ENCODE measurements at regions not wholly inside any gene's neighbourhood (a gene's known extent, or its start where the extent isn't known, plus 50 kb on each side); places are given as distances from the start of the nearest gene placed in this dataset.
"Not testable (repeated sequence)": the region's sequence is repeated elsewhere in the genome, so short reads cannot be mapped to it uniquely, and the experiment has no call there.

DNA sequence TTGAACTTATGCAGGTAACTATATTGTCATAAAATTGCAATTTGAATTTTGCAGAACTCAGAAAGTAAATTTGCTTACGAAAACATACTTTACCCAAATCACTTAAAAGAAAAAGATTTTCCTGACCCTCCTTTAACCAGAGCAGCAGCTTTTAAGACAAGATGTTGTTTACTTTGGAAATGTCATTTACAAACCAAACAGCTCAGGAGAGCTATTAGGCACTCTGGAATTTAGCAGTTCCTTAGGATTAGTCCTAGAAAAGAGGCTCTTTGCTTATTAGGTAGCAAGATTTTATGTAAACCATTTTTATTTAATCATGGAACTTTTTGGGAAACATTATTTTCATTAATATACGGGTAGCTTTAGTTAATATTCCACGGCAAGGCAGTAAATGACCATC, 765.7 kb upstream of the POU3F4 start:
- ATAC-seq (replicated peaks in 6 of 8): no peak

DNA sequence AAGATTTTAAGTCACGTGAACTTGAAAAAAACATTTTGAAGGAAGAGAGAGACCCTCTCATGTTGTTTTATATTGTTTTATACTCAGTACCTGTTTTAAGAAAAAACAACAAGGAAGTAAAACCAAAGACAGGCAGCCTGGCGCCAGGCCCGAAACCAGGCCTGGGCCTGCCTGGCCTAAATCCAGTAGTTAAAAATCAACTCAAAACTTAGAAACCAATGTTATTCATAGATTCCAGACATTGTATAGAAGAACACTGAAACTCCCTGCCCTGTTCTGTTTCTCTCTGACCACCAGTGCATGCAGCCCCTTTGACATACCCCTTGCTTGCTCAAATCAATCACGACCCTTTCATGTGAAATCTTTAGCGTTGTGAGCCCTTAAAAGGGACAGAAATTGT, 762.4 kb upstream of the POU3F4 start:
- WGBS, 10 experiments: 0 to 100% (median 53%) methylated on average over 1 to 5 of the region's 5 CpGs; no CpG with 5 or more reads in 5 of the 10 experiments
- ATAC-seq (replicated peaks in 6 of 8); H3K4me3 ChIP-seq; H3K27ac ChIP-seq; in situ Hi-C loops (cut with MboI; ENCODE audit: low pct_unique_long_range_greater_than_20kb in 2 of 9, low sequenced_read_pairs in 9 of 9, unreplicated experiment in 9 of 9); H3K4me1 ChIP-seq (replicated peaks in 1 of 2): not testable (repeated sequence)

More for the DNA sequence above, 765.7 kb upstream of the POU3F4 start:
- Histone ChIP-seq H3K4me3 (no peak overlapping the region), H3K4me1 (replicated peaks in 1 of 2) (no peaks in the 10 kb centered on the region), H3K27ac (no peak overlapping the region)
- in situ Hi-C loops (cut with MboI; ENCODE audit: low pct_unique_long_range_greater_than_20kb in 2 of 9, low sequenced_read_pairs in 9 of 9, unreplicated experiment in 9 of 9): no loop called here
- WGBS, 10 experiments: 0 to 91% (median 60%) methylated on average over 1 to 3 of the region's 3 CpGs; no CpG with 5 or more reads in 1 of the 10 experiments

DNA sequence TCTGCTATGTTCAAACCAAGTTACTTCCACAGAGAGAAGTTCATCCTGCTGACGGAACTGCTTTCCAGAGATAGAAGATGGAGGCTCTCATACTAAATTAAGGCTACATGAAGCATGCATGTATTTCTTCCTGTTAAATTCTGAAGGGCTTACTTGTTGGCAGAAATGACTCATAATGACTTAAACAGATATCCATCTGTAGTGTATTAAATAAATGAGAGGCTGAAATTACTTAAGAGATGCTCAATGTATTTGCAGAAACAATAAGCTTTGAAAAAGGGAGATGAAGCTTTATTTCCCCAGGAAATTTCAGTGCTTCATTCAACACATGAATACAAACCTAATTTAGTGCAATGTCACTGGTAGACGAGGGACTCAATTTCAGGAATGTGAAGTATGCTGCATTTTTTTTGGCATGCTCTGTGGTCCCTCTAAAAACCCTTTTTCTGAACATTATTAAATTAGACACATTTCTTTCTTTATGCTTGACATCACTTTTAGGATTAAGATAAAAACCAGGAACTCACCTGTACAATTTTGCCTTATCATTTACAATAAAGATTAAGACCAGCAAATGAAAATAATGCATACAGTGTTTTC, 759.1 kb upstream of the POU3F4 start:
- in situ Hi-C loops (cut with MboI; ENCODE audit: low pct_unique_long_range_greater_than_20kb in 2 of 9, low sequenced_read_pairs in 9 of 9, unreplicated experiment in 9 of 9): no loop called here
- Histone ChIP-seq H3K4me3 (no peak overlapping the region), H3K27ac (no peak overlapping the region), H3K4me1 (replicated peaks in 1 of 2) (no peaks in the 10 kb centered on the region)
- ATAC-seq (replicated peaks in 6 of 8): no peak
- 0 to 100% (median 44%) methylated on average over 1 to 2 of the region's 2 CpGs; no CpG with 5 or more reads in 6 of the 10 experiments for WGBS, 10 experiments

DNA sequence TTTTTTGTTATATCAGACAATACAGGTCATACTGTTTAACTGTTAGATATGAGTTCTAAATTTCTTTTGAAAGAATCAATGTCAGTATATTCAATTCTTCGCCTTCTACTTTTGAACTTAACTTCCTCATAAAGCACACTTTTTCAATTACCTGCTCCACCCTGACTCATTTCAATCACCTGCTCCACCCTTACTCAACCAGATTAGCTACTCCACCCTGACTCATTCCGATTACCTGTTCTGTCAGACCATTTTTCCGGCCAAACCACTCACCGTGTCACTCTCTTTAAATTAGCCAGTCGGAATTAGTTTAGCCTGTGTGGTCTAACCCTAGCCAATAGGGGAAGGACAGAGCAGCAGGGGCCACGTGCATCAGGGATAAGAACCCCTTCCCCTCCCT, 751.8 kb upstream of the POU3F4 start:
- H3K4me1 ChIP-seq (replicated peaks in 1 of 2): no peaks in the 10 kb centered on the region
- ATAC-seq (replicated peaks in 6 of 8): no peak
- WGBS, 10 experiments: 0 to 100% (median 63%) methylated on average over 1 to 4 of the region's 6 CpGs; no CpG with 5 or more reads in 3 of the 10 experiments
- no peak overlapping the region for H3K27ac ChIP-seq
- in situ Hi-C loops (cut with MboI; ENCODE audit: low pct_unique_long_range_greater_than_20kb in 2 of 9, low sequenced_read_pairs in 9 of 9, unreplicated experiment in 9 of 9): no loop called here
- H3K4me3 ChIP-seq: no peak overlapping the region

DNA sequence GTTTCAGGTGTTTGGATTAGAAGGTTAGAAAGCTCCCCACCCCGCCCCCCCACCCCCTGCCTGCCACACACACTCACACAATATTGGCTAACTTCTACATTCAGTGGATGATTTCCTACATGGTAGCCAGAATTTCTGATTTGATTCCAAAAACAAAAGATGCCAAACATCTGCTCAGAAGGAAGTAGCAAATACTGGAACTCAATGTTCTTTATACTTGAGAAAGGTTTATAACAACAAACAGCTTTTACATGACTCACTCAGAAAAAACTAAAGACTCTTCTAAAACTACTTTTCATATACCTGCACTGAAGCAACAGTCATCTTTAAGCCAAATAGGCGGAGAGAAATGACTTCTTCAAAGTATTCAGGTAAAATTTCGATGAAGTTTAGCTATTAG, 750.5 kb upstream of the POU3F4 start:
- 0 to 56% (median 4%) methylated on average over 1 to 2 of the region's 3 CpGs; no CpG with 5 or more reads in 7 of the 10 experiments for WGBS, 10 experiments
- no peak overlapping the region for H3K27ac ChIP-seq
- no peak for ATAC-seq (replicated peaks in 6 of 8)
- no peaks in the 10 kb centered on the region for H3K4me1 ChIP-seq (replicated peaks in 1 of 2)
- in situ Hi-C loops (cut with MboI; ENCODE audit: low pct_unique_long_range_greater_than_20kb in 2 of 9, low sequenced_read_pairs in 9 of 9, unreplicated experiment in 9 of 9): no loop called here
- no peak overlapping the region for H3K4me3 ChIP-seq

DNA sequence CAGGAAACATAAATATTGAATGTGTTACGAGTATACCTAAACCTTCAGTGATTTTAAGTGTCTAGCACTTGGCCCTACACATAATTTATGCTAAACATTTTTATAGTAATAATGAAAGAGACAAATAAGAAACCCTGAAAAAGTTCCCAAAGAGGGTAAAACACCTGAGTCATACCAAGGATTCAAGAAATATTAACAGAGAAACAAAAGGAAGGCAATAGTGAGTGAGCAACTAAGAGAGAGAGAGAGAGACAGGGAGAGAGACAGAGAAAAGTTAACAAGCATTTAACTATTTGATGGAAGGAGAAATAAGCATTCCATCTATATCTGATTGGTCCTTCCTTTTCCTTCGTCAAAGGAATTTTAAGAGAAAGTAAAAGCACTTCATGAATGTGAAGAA, 743.6 kb upstream of the POU3F4 start:
- no peak for ATAC-seq (replicated peaks in 6 of 8)
- 0 to 100% (median 50%) methylated on average over 1 to 2 of the region's 2 CpGs; no CpG with 5 or more reads in 3 of the 10 experiments for WGBS, 10 experiments
- in situ Hi-C loops (cut with MboI; ENCODE audit: low pct_unique_long_range_greater_than_20kb in 2 of 9, low sequenced_read_pairs in 9 of 9, unreplicated experiment in 9 of 9): no loop called here
- Histone ChIP-seq H3K4me3 (no peak overlapping the region), H3K27ac (no peak overlapping the region), H3K4me1 (replicated peaks in 1 of 2) (no peaks in the 10 kb centered on the region)

DNA sequence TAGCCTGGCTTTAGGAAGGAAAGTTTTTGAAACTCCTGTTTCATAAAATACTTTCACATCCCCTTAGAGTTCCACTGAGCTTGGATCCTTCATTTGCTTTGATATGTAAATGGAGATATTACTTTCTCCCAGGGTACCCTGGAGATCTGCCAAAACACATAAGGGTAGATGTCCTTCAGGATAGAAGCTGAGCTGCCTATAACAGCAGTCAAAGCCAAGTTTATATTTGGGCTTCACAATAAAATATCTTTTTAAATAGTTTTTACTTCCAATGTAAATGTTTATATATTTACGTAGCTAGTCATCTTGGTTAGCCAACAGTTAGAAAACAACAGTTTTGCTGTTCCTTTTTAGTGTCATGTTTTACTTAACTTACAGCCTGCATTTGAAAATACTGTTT, 742.3 kb upstream of the POU3F4 start:
- Histone ChIP-seq H3K27ac (no peak overlapping the region), H3K4me3 (no peak overlapping the region), H3K4me1 (replicated peaks in 1 of 2) (no peaks in the 10 kb centered on the region)
- no peak for ATAC-seq (replicated peaks in 6 of 8)
- in situ Hi-C loops (cut with MboI; ENCODE audit: low pct_unique_long_range_greater_than_20kb in 2 of 9, low sequenced_read_pairs in 9 of 9, unreplicated experiment in 9 of 9): no loop called here
- 0 to 100% (median 60%) methylated on average over 1 of the region's 1 CpG; no CpG with 5 or more reads in 3 of the 10 experiments for WGBS, 10 experiments

DNA sequence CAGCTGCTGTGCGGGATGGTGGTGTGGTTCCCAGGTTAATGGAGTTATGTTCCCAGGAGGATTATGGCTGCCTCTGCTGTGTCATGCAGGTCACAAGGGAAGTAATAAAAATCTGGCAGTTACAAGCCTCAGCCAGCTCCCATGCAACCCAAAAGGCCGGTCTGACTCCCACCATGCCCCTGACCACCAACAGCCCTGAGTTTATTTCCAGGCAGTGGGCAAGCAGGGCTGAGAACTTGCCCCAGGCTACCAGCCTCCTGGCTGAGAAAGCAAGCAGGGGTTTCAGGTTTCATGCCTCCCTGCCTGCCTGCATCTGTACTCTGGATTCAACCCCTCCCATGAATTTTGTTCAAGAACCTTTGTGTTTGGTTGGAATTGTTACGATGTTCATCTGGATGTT, 732.7 kb upstream of the POU3F4 start:
- 0 to 20% (median 0%) methylated on average over 1 to 2 of the region's 3 CpGs; no CpG with 5 or more reads in 7 of the 10 experiments for WGBS, 10 experiments
- Histone ChIP-seq H3K27ac (no peak overlapping the region), H3K4me3 (no peak overlapping the region), H3K4me1 (replicated peaks in 1 of 2) (no peaks in the 10 kb centered on the region)
- in situ Hi-C loops (cut with MboI; ENCODE audit: low pct_unique_long_range_greater_than_20kb in 2 of 9, low sequenced_read_pairs in 9 of 9, unreplicated experiment in 9 of 9): no loop called here
- ATAC-seq (replicated peaks in 6 of 8): no peak

DNA sequence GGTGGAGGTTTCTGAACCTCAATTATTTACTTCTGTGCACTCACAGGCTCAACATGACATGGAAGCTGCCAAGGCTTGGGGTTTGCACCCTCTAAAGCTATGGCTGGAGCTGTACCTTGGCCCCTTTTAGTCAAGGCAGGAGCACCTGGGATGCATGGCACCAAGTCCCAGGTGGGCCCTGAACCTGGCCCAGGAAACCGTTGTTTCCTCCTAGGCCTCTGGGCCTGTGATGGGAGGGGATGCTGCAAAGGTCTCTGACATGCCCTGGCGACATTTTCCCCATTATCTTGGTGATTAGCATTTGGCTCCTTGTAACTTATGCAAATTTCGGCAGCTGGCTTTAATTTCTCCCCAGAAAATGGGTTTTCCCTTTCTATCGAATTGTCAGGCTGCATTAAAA, 726.1 kb upstream of the POU3F4 start:
- H3K4me3 ChIP-seq: no peak overlapping the region
- WGBS, 10 experiments: 0 to 100% (median 64%) methylated on average over 1 to 4 of the region's 4 CpGs; no CpG with 5 or more reads in 6 of the 10 experiments
- in situ Hi-C loops (cut with MboI; ENCODE audit: low pct_unique_long_range_greater_than_20kb in 2 of 9, low sequenced_read_pairs in 9 of 9, unreplicated experiment in 9 of 9): no loop called here
- no peaks in the 10 kb centered on the region for H3K4me1 ChIP-seq (replicated peaks in 1 of 2)
- H3K27ac ChIP-seq: no peak overlapping the region
- no peak for ATAC-seq (replicated peaks in 6 of 8)

DNA sequence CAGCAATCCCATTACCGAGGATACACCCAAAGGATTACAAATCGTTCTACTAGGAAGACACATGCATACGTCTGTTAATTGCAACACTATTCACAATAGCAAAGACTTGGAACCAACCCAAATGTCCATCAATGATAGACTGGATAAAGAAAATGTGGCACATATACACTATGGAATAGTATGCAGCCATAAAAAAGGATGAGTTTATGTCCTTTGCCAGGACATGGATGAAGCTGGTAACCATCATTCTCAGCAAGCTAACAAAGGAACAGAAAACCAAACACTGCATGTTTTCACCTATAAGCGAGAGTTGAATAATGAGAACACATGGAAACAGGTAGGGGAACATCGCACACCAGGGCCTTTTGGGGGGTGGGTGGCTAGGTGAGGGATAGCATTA, 695.2 kb upstream of the POU3F4 start:
- WGBS, 10 experiments: 42 to 64% methylated on average over 2 to 4 of the region's 5 CpGs; no CpG with 5 or more reads in 8 of the 10 experiments
- H3K4me1 ChIP-seq (replicated peaks in 1 of 2); in situ Hi-C loops (cut with MboI; ENCODE audit: low pct_unique_long_range_greater_than_20kb in 2 of 9, low sequenced_read_pairs in 9 of 9, unreplicated experiment in 9 of 9); ATAC-seq (replicated peaks in 6 of 8); H3K27ac ChIP-seq; H3K4me3 ChIP-seq: not testable (repeated sequence)

DNA sequence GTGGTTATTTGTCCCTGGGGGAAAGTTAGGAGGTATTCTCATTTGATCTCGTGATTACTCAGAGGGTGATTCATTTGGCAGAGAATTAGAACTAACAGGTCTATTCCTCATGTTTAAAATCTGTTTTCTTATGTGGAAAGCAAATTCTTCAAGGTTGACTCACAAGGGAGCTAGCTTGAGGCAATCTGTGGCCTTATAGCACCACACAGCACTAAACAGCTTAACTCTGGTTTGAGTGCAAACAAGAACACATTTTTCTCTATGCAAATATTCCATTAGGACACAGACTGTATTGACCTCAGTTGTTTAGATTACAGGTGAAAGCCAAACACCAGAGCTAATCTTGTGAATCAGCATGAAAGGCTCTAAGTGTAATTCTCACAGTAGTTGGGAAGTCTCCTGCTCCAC, 694.4 kb upstream of the POU3F4 start:
- no peak overlapping the region for H3K4me3 ChIP-seq
- 30 to 63% methylated on average over 1 of the region's 1 CpG; no CpG with 5 or more reads in 8 of the 10 experiments for WGBS, 10 experiments
- H3K4me1 ChIP-seq (replicated peaks in 1 of 2): no peaks in the 10 kb centered on the region
- in situ Hi-C loops (cut with MboI; ENCODE audit: low pct_unique_long_range_greater_than_20kb in 2 of 9, low sequenced_read_pairs in 9 of 9, unreplicated experiment in 9 of 9): no loop called here
- H3K27ac ChIP-seq: no peak overlapping the region
- ATAC-seq (replicated peaks in 6 of 8): peak in 1 of 8 experiments; percentile 22

DNA sequence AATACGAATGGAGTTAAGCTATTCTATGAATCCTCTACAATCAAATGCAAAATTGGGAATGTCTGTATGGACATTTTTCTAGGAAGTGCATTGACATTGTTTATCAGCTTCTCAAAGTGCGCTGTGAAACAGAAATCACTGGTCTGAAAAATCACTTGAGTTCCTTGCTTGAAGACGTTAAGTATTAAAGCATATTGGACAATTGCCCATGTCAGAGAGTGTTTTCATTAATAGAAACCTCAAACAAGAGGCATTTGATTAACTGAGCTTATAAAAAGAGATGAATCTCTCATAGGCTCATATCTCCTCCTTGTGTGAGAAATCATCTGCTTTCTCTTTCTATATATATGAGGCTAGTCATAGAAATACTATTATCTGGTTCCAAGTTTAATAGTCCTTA, 692.1 kb upstream of the POU3F4 start:
- Histone ChIP-seq H3K27ac (no peak overlapping the region), H3K4me3 (no peak overlapping the region), H3K4me1 (replicated peaks in 1 of 2) (no peaks in the 10 kb centered on the region)
- in situ Hi-C loops (cut with MboI; ENCODE audit: low pct_unique_long_range_greater_than_20kb in 2 of 9, low sequenced_read_pairs in 9 of 9, unreplicated experiment in 9 of 9): no loop called here
- WGBS, 10 experiments: 0 to 100% (median 64%) methylated on average over 1 to 3 of the region's 3 CpGs; no CpG with 5 or more reads in 4 of the 10 experiments
- no peak for ATAC-seq (replicated peaks in 6 of 8)

DNA sequence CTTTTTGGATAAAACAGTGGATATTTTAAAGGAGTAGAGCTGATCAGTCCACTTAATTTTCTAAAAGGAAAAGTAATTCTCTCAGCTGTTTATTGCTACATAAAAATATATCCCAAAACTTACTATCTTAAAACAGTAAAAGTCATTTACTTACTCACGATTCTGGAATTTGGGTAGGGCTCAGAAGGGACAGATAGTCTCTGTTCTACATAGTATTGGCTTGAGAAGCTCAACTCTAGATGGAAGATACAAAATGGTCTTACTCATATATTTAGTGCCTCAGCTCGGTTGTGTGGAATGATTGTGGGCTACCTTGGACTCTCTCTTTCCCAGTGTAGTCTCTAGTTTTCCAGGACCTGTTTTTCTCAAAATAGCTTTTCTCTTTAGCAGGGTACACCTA, 691.5 kb upstream of the POU3F4 start:
- no peak for ATAC-seq (replicated peaks in 6 of 8)
- H3K4me1 ChIP-seq (replicated peaks in 1 of 2): no peaks in the 10 kb centered on the region
- 0 to 82% (median 36%) methylated on average over 1 to 2 of the region's 2 CpGs; no CpG with 5 or more reads in 5 of the 10 experiments for WGBS, 10 experiments
- in situ Hi-C loops (cut with MboI; ENCODE audit: low pct_unique_long_range_greater_than_20kb in 2 of 9, low sequenced_read_pairs in 9 of 9, unreplicated experiment in 9 of 9): no loop called here
- H3K27ac ChIP-seq: no peak overlapping the region
- no peak overlapping the region for H3K4me3 ChIP-seq

DNA sequence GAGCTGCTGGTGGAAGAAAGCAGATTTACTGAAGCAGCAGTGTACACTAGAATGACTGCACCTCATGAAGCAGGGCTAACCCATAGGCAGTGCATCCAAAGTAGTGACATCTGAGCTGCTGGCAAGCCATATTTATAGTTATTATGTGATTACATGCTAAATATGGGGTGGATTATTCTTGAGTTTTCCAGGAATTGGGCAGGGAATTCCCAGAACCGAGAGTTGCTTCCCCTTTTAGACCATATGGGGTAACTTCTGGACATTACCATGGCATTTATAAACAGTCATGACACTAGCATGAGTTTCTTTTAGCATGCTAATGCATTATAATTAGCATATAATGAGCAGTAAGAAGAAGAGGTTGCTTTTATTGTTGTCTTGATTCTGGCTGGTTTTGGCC, 665.8 kb upstream of the POU3F4 start:
- no peak overlapping the region for H3K27ac ChIP-seq
- 0 to 100% (median 45%) methylated on average over 1 of the region's 1 CpG; no CpG with 5 or more reads in 7 of the 10 experiments for WGBS, 10 experiments

More for the DNA sequence above, 665.8 kb upstream of the POU3F4 start:
- Histone ChIP-seq H3K4me3 (no peak overlapping the region), H3K4me1 (replicated peaks in 1 of 2) (no peaks in the 10 kb centered on the region)
- ATAC-seq (replicated peaks in 6 of 8): no peak
- in situ Hi-C loops (cut with MboI; ENCODE audit: low pct_unique_long_range_greater_than_20kb in 2 of 9, low sequenced_read_pairs in 9 of 9, unreplicated experiment in 9 of 9): no loop called here
